ENCODE measurements at regions not wholly inside any gene's neighbourhood (a gene's known extent, or its start where the extent isn't known, plus 50 kb on each side); places are given as distances from the start of the nearest gene placed in this dataset.

GRCh38 chr16:49112754-49113153 lies 168.9 kb downstream of the CBLN1 start:
- DNase-seq (ENCODE audit: insufficient read length, low spot score) (no peak), FAIRE-seq (no peak)
- no peak for TF ChIP-seq CTCF (IDR thresholded peaks at IDR 0.05; ENCODE audit: insufficient read depth, missing control alignments)

GRCh38 chr16:49111351-49111750 lies 170.3 kb downstream of the CBLN1 start:
- no peak for FAIRE-seq
- no peak for DNase-seq (ENCODE audit: insufficient read length, low spot score)
- no peak for TF ChIP-seq CTCF (IDR thresholded peaks at IDR 0.05; ENCODE audit: insufficient read depth, missing control alignments)

- DNase-seq (ENCODE audit: insufficient read length, low spot score) (no peak), FAIRE-seq (no peak)
- no peak for TF ChIP-seq CTCF (IDR thresholded peaks at IDR 0.05; ENCODE audit: insufficient read depth, missing control alignments)
These were observed 173.0 kb downstream of the CBLN1 start for GRCh38 chr16:49108611-49109010.

- FAIRE-seq = no peak
- no peak for TF ChIP-seq CTCF (IDR thresholded peaks at IDR 0.05; ENCODE audit: insufficient read depth, missing control alignments)
- no peak for DNase-seq (ENCODE audit: insufficient read length, low spot score)
These were observed 178.3 kb downstream of the CBLN1 start for GRCh38 chr16:49103298-49103697.

GRCh38 chr16:49101997-49102396 lies 179.6 kb downstream of the CBLN1 start:
- FAIRE-seq (no peak), DNase-seq (ENCODE audit: insufficient read length, low spot score) (no peak)
- no peak for TF ChIP-seq CTCF (IDR thresholded peaks at IDR 0.05; ENCODE audit: insufficient read depth, missing control alignments)

- no peak for TF ChIP-seq CTCF (IDR thresholded peaks at IDR 0.05; ENCODE audit: insufficient read depth, missing control alignments)
- DNase-seq (ENCODE audit: insufficient read length, low spot score) (no peak), FAIRE-seq (no peak)
These were observed 181.3 kb downstream of the CBLN1 start for GRCh38 chr16:49100366-49100765.

GRCh38 chr16:49097964-49098363 lies 183.7 kb downstream of the CBLN1 start:
- FAIRE-seq = no peak
- no peak for DNase-seq (ENCODE audit: insufficient read length, low spot score)
- no peak for TF ChIP-seq CTCF (IDR thresholded peaks at IDR 0.05; ENCODE audit: insufficient read depth, missing control alignments)
